ENCODE measurements at regions not wholly inside any gene's neighbourhood (a gene's known extent, or its start where the extent isn't known, plus 50 kb on each side); places are given as distances from the start of the nearest gene placed in this dataset.

DNA sequence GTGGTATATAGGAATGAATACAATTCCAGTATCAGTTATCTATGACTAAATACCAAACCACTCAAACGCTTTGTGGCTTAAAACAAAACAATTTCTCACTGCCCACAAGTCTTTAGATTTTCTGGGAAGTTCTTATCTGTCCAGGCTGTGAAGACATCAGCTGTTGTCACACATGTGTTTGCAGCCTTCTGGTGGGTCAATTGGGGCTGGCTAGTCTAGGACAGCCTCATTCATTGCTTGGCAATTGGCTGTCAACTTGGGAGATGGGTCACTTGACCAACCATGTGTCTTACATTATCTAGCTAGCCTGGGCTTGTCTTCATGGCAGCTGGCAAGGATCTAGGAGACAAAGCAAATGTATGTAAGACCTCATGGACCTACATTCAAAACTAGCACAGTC is 53.8 kb upstream of the PAPPA start:
- TF ChIP-seq POLR2A (IDR thresholded peaks at IDR 0.05): no peak
- TF ChIP-seq, protein P1, sequence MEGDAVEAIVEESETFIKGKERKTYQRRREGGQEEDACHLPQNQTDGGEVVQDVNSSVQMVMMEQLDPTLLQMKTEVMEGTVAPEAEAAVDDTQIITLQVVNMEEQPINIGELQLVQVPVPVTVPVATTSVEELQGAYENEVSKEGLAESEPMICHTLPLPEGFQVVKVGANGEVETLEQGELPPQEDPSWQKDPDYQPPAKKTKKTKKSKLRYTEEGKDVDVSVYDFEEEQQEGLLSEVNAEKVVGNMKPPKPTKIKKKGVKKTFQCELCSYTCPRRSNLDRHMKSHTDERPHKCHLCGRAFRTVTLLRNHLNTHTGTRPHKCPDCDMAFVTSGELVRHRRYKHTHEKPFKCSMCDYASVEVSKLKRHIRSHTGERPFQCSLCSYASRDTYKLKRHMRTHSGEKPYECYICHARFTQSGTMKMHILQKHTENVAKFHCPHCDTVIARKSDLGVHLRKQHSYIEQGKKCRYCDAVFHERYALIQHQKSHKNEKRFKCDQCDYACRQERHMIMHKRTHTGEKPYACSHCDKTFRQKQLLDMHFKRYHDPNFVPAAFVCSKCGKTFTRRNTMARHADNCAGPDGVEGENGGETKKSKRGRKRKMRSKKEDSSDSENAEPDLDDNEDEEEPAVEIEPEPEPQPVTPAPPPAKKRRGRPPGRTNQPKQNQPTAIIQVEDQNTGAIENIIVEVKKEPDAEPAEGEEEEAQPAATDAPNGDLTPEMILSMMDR (IDR thresholded peaks at IDR 0.05): no peak
- no peak for TF ChIP-seq EP300 (IDR thresholded peaks at IDR 0.05)
